ENCODE measurements at regions not wholly inside any gene's neighbourhood (a gene's known extent, or its start where the extent isn't known, plus 50 kb on each side); places are given as distances from the start of the nearest gene placed in this dataset.
"Not testable (repeated sequence)": the region's sequence is repeated elsewhere in the genome, so short reads cannot be mapped to it uniquely, and the experiment has no call there.

- no peaks in the 10 kb centered on the region for H3K4me1 ChIP-seq
- H3K36me3 ChIP-seq: no peaks in the 10 kb centered on the region
- no peak for DNase-seq
- no peak overlapping the region for H3K27ac ChIP-seq
- TF ChIP-seq CTCF (IDR thresholded peaks at IDR 0.05): no peak
- no peak for TF ChIP-seq POLR2A (IDR thresholded peaks at IDR 0.05)
- no peak overlapping the region for H3K4me3 ChIP-seq
- no peaks in the 10 kb centered on the region for H3K9me3 ChIP-seq
- H3K27me3 ChIP-seq: no peaks in the 10 kb centered on the region
Measured at GRCh38 chr2:240241572-240241971, 101.1 kb upstream of the OTOS start.

GRCh38 chr2:240243049-240243448 is 102.6 kb upstream of the OTOS start:
- not testable (repeated sequence) for H3K4me1 ChIP-seq, H3K9me3 ChIP-seq, H3K36me3 ChIP-seq, H3K27ac ChIP-seq, H3K4me3 ChIP-seq, H3K27me3 ChIP-seq, DNase-seq

- DNase-seq: peak in 1 of 3 donors; percentile 32
- no peak for TF ChIP-seq POLR2A (IDR thresholded peaks at IDR 0.05)
- no peak for TF ChIP-seq CTCF (IDR thresholded peaks at IDR 0.05)
- Histone ChIP-seq H3K4me1 (no peaks in the 10 kb centered on the region), H3K9me3 (no peaks in the 10 kb centered on the region), H3K4me3 (no peak overlapping the region), H3K36me3 (no peaks in the 10 kb centered on the region), H3K27ac (no peak overlapping the region), H3K27me3 (no peaks in the 10 kb centered on the region)
Measured at GRCh38 chr2:240244543-240244942, 104.1 kb upstream of the OTOS start.

- no peaks in the 10 kb centered on the region for H3K9me3 ChIP-seq
- H3K4me1 ChIP-seq: peaks cover 0 to 2% (median 0%) of the 10 kb centered on the region in 4 donors
- no peaks in the 10 kb centered on the region for H3K27me3 ChIP-seq
- DNase-seq: no peak
- TF ChIP-seq POLR2A (IDR thresholded peaks at IDR 0.05) (no peak), CTCF (IDR thresholded peaks at IDR 0.05) (no peak)
- H3K27ac ChIP-seq: peak overlapping the region in 1 of 4 donors; percentile 12
- no peaks in the 10 kb centered on the region for H3K36me3 ChIP-seq
- H3K4me3 ChIP-seq: no peak overlapping the region
Measured at GRCh38 chr2:240245184-240245583, 104.7 kb upstream of the OTOS start.

- no peaks in the 10 kb centered on the region for H3K36me3 ChIP-seq
- TF ChIP-seq POLR2A (IDR thresholded peaks at IDR 0.05) (no peak), CTCF (IDR thresholded peaks at IDR 0.05) (no peak)
- H3K4me1 ChIP-seq: peaks cover 0 to 7% (median 2%) of the 10 kb centered on the region in 4 donors
- peak overlapping the region in 2 of 4 donors; percentile 12 to 30 for H3K27ac ChIP-seq
- peak in 1 of 3 donors; percentile 50 for DNase-seq
- no peaks in the 10 kb centered on the region for H3K27me3 ChIP-seq
- H3K4me3 ChIP-seq: no peak overlapping the region
- no peaks in the 10 kb centered on the region for H3K9me3 ChIP-seq
Measured at GRCh38 chr2:240245706-240246105, 105.2 kb upstream of the OTOS start.

- no peak for DNase-seq
- Histone ChIP-seq H3K4me1 (peaks cover 0 to 13% (median 3%) of the 10 kb centered on the region in 4 donors), H3K27me3 (no peaks in the 10 kb centered on the region), H3K4me3 (no peak overlapping the region), H3K9me3 (no peaks in the 10 kb centered on the region), H3K36me3 (no peaks in the 10 kb centered on the region), H3K27ac (peak overlapping the region in 1 of 4 donors; percentile 30)
- TF ChIP-seq POLR2A (IDR thresholded peaks at IDR 0.05) (no peak), CTCF (IDR thresholded peaks at IDR 0.05) (no peak)
Measured at GRCh38 chr2:240246173-240246820, 105.8 kb upstream of the OTOS start.
